Astrocyte (in vitro differentiated cells and primary cell): ENCODE measurements at regions not wholly inside any gene's neighbourhood (a gene's known extent, or its start where the extent isn't known, plus 50 kb on each side); places are given as distances from the start of the nearest gene placed in this dataset.
"Not testable (repeated sequence)": the region's sequence is repeated elsewhere in the genome, so short reads cannot be mapped to it uniquely, and the experiment has no call there.

Experiments
- DNase-seq: peaks from one replicate; pipeline ENCODE4 v3.0.0-alpha.2; 2010; ENCODE audit warnings: low read depth
- FAIRE-seq: peaks from 2 replicates; lab custom pipeline; 2011; peaks lifted over from hg19 to GRCh38; lab: Jason Lieb, UNC
- H2AFZ ChIP-seq: 2 replicates; pipeline ENCODE4 v1.6.0; 2012; ENCODE audit warnings: low read depth, low read length, inconsistent platforms
- H3K27ac ChIP-seq: 2 replicates; pipeline ENCODE4 v1.5.1; 2011; ENCODE audit warnings: low read depth, low read length, inconsistent platforms
- H3K27me3 ChIP-seq: 2 replicates; pipeline ENCODE4 v1.6.0; 2011; ENCODE audit warnings: low read length, inconsistent platforms; ENCODE audit not compliant: insufficient read depth
- H3K36me3 ChIP-seq: 2 replicates; pipeline ENCODE4 v1.5.1; 2011; ENCODE audit warnings: low read length, inconsistent platforms; ENCODE audit not compliant: insufficient read depth
- H3K4me1 ChIP-seq: 2 replicates; pipeline ENCODE4 v1.5.1; 2011; ENCODE audit warnings: low read length, inconsistent platforms; ENCODE audit not compliant: insufficient read depth
- H3K4me2 ChIP-seq: 2 replicates; pipeline ENCODE4 v1.6.0; 2012; ENCODE audit warnings: low read length, inconsistent platforms
- H3K4me3 ChIP-seq: 2 replicates; pipeline ENCODE4 v1.5.1; 2011; ENCODE audit warnings: low read depth, mild to moderate bottlenecking, low read length, inconsistent platforms; ENCODE audit not compliant: insufficient read depth
- H3K79me2 ChIP-seq: 2 replicates; pipeline ENCODE4 v1.6.0; 2012; ENCODE audit warnings: mild to moderate bottlenecking, low read length, inconsistent platforms; ENCODE audit not compliant: insufficient read depth
- H3K9ac ChIP-seq: 2 replicates; pipeline ENCODE4 v1.6.0; 2012; ENCODE audit warnings: mild to moderate bottlenecking, low read length, inconsistent platforms
- H3K9me3 ChIP-seq: 2 replicates; pipeline ENCODE4 v1.5.1; 2012; ENCODE audit warnings: low read depth, mild to moderate bottlenecking, low read length, inconsistent platforms; ENCODE audit not compliant: insufficient read depth
- H4K20me1 ChIP-seq: 2 replicates; pipeline ENCODE4 v1.6.0; 2012; ENCODE audit warnings: low read length, inconsistent platforms; ENCODE audit not compliant: insufficient read depth
- H3K27ac Mint-ChIP-seq: one replicate; pipeline ENCODE4 v1.8.0; 2021; ENCODE audit warnings: mild to moderate bottlenecking, mixed read lengths; ENCODE audit not compliant: unreplicated experiment
- H3K27me3 Mint-ChIP-seq: one replicate; pipeline ENCODE4 v1.8.0; 2021; ENCODE audit warnings: low read depth, mixed read lengths; ENCODE audit not compliant: unreplicated experiment
- H3K36me3 Mint-ChIP-seq: one replicate; pipeline ENCODE4 v1.8.0; 2021; ENCODE audit warnings: low read depth, mixed read lengths; ENCODE audit not compliant: unreplicated experiment
- H3K4me1 Mint-ChIP-seq: one replicate; pipeline ENCODE4 v1.8.0; 2021; ENCODE audit warnings: low read depth, mixed read lengths; ENCODE audit not compliant: unreplicated experiment
- H3K4me3 Mint-ChIP-seq: one replicate; pipeline ENCODE4 v1.8.0; 2021; ENCODE audit warnings: mild to moderate bottlenecking, moderate library complexity, mixed read lengths; ENCODE audit not compliant: unreplicated experiment
- H3K9me3 Mint-ChIP-seq: one replicate; pipeline ENCODE4 v1.8.0; 2021; ENCODE audit warnings: mild to moderate bottlenecking, mixed read lengths; ENCODE audit not compliant: unreplicated experiment

DNA sequence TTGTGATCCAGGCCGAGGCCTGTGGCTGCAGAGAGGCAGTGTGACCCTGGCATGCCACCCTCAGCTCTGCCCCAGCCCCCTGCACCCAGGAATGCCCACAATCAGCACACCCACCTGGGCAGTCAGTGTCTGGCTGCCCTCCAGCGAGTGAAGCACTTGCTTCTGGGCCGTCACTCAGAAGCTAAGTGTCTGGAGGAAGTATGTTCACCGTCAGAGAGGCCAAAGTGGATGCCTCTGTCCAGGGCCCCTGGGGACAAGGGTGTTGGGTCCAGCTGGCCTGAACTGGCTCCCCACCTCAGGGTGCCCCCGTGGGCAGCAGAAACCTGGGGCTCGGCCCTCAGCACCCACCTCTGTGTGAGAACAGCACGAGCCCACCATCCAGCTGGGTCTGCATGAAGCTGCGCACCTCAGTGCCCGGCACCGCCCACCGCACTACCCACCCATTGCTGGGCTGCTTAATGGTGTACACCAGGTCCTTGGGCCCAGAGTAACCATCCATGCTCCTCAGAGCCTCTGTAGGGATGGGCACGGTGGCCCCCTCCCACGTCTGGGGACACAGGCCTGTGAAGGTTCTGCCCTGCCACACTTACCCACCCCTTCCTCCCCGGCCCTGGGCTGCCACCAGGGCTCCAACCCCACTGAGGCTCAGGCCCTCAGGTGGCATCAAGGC lies 124.3 kb upstream of the ZSCAN2 start:
- not testable (repeated sequence) for H3K4me1 ChIP-seq, H3K4me3 Mint-ChIP-seq, H2AFZ ChIP-seq, H3K4me3 ChIP-seq, H3K4me1 Mint-ChIP-seq, H3K27me3 ChIP-seq, H4K20me1 ChIP-seq, H3K27ac ChIP-seq, H3K9me3 ChIP-seq, H3K79me2 ChIP-seq, H3K36me3 Mint-ChIP-seq, H3K27me3 Mint-ChIP-seq, H3K9ac ChIP-seq, H3K9me3 Mint-ChIP-seq, H3K27ac Mint-ChIP-seq, H3K36me3 ChIP-seq, DNase-seq, FAIRE-seq, H3K4me2 ChIP-seq

DNA sequence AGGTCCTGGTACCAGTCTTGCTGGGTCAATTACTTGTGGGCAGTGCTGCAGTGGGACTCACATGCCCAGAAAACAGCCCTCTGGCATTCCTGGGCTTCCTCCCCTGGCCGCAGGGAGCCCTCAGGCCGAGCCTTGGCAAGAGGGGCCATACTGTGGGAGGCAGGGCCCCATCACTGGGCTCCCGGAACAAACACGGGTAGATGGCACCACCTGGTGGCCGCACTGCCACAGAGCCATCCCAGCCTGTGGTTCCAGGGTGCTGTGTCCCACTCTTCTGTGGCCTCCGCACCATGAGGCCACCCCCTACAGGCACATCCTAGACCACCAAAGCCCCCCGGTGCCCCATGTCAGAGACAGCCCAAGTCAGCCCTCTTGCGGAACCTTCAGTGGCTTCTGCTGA lies 123.3 kb upstream of the ZSCAN2 start:
- H3K4me1 ChIP-seq, H3K9me3 ChIP-seq, H2AFZ ChIP-seq, H3K27ac ChIP-seq, H3K4me3 ChIP-seq, DNase-seq, H3K4me2 ChIP-seq, H3K79me2 ChIP-seq, FAIRE-seq, H3K27me3 Mint-ChIP-seq, H3K4me1 Mint-ChIP-seq, H3K9ac ChIP-seq, H4K20me1 ChIP-seq, H3K9me3 Mint-ChIP-seq, H3K27me3 ChIP-seq, H3K27ac Mint-ChIP-seq, H3K4me3 Mint-ChIP-seq, H3K36me3 Mint-ChIP-seq, H3K36me3 ChIP-seq: not testable (repeated sequence)

DNA sequence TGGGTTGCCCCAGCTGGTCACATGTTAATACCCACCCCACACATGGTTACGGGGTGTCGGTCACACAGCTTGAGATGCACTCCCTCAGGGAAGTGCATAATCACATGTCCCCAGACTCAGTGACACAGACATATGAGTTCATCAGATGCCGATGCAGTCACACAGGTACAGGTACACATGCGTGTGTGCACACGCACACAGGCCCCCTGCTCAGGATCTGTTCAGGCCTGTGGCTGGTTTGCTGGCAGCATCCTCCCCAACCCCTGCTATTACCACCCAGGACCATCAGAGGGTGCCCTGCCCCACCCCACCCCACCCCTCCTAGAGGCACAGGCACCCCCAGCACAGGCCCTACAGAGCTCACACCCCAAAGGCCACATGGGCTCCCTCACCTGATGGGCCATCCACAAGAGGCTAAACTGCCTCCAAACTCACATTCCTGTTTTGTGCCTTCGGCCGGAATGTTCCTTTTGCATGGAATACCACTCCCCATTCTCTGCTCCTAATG lies 120.6 kb upstream of the ZSCAN2 start:
- not testable (repeated sequence) for H3K9ac ChIP-seq, H3K36me3 ChIP-seq, H3K27me3 ChIP-seq, H3K4me1 ChIP-seq, H3K4me3 ChIP-seq, DNase-seq, H2AFZ ChIP-seq, H3K36me3 Mint-ChIP-seq, H3K4me1 Mint-ChIP-seq, H3K27me3 Mint-ChIP-seq, H4K20me1 ChIP-seq, H3K4me3 Mint-ChIP-seq, H3K79me2 ChIP-seq, H3K27ac ChIP-seq, H3K9me3 Mint-ChIP-seq, FAIRE-seq, H3K9me3 ChIP-seq, H3K27ac Mint-ChIP-seq, H3K4me2 ChIP-seq

DNA sequence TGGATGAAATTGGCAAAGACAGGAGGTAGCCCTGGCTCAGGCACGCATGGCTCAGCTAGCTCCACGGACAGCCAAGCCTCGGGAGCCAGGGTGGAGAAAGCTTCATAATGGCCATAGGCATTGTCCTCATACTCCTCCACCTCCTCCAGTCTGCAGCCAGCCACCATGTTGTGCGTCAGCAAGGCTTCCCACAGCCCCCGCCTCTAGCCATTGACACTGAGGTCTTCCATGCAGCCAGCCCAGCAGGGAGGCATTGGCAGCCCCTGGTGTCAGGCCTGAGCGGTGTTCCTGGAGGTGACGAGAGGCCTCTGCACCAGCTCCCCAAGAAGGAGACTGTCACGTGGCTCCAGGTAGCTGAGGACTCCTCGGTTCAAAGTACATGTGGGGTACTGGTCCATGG lies 117.0 kb upstream of the ZSCAN2 start:
- not testable (repeated sequence) for H3K4me3 Mint-ChIP-seq, H3K79me2 ChIP-seq, H2AFZ ChIP-seq, H3K36me3 ChIP-seq, H4K20me1 ChIP-seq, H3K27me3 Mint-ChIP-seq, H3K4me3 ChIP-seq, H3K27ac ChIP-seq, H3K4me1 ChIP-seq, DNase-seq, H3K27me3 ChIP-seq, H3K9me3 Mint-ChIP-seq, H3K36me3 Mint-ChIP-seq, FAIRE-seq, H3K27ac Mint-ChIP-seq, H3K4me2 ChIP-seq, H3K4me1 Mint-ChIP-seq, H3K9me3 ChIP-seq, H3K9ac ChIP-seq

DNA sequence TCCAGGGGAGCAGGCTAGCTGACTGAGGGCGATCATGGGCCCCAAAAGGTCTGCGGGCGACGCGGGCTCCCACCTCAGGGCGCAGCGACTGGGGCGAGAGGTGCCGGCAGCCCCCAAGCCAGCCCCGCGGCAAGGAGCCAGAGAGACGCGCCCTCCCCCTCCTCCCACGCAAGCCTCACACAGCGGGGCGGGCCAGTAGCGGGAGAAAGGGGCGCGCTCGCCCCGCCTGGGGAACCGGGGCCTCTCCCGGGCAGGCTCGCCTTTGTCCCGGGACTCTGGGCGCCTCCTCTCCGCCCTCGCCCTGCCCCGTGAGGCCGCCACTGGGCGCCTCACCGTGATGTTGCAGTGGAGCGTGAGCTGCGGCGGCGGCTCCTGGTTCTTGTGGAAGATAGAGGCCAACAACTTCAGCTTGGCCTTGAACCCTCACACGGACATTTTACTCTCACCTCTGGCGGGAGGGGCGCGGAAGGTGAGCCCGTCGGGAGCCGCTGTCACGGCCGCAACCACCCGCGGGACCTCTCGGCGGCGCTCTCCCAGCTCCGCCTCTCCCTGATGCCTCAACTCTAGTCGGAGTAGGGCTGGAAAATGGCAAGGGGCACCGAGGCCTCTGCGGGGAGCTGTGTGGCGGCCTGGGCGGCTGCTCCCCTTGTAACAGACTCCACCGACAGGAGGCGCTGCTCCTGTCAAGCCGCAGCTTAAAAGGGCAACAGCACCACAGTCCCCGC lies 100.5 kb upstream of the ZSCAN2 start:
- H3K36me3 Mint-ChIP-seq, H3K4me3 Mint-ChIP-seq, H3K4me1 ChIP-seq, H3K4me1 Mint-ChIP-seq, H3K9me3 ChIP-seq, FAIRE-seq, H4K20me1 ChIP-seq, H3K27me3 ChIP-seq, H3K4me3 ChIP-seq, H3K4me2 ChIP-seq, H3K9me3 Mint-ChIP-seq, H3K27ac Mint-ChIP-seq, H3K79me2 ChIP-seq, H2AFZ ChIP-seq, H3K36me3 ChIP-seq, H3K9ac ChIP-seq, H3K27ac ChIP-seq, DNase-seq, H3K27me3 Mint-ChIP-seq: not testable (repeated sequence)

DNA sequence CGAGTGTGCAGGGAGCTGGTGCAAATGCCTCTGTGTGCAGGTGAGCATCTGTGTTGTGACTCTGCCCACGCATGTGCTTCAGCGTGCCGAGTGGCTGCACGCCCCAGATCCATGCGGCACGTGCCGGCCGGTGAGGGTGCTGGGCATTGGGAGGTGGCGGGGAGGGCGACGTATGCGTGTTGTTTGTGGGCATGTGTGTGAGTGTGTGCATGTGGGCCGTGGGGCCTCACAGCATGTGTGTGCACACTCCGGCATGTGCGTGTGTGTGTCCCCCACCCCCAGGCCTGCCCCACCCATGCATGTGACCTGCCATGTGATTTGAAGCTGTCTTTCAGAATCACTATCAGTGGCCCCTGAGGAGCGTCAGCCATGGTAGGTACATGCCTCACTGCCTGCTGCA lies 97.7 kb upstream of the ZSCAN2 start:
- not testable (repeated sequence) for H3K9me3 Mint-ChIP-seq, H3K27ac Mint-ChIP-seq, FAIRE-seq, H3K4me1 Mint-ChIP-seq, H3K79me2 ChIP-seq, H3K4me3 ChIP-seq, H3K4me3 Mint-ChIP-seq, H3K36me3 Mint-ChIP-seq, H3K27me3 Mint-ChIP-seq, H3K4me2 ChIP-seq, H3K4me1 ChIP-seq, DNase-seq, H3K27me3 ChIP-seq, H3K9me3 ChIP-seq, H3K36me3 ChIP-seq, H4K20me1 ChIP-seq, H2AFZ ChIP-seq, H3K9ac ChIP-seq, H3K27ac ChIP-seq
